A673 (cell line): ENCODE measurements at regions not wholly inside any gene's neighbourhood (a gene's known extent, or its start where the extent isn't known, plus 50 kb on each side); places are given as distances from the start of the nearest gene placed in this dataset.

Experiments used
- BruUV-seq: library from RNA; stranded (reverse); fragments of 400-500 nt; replicated peaks from 2 replicates; lab custom pipeline; 2021; lab: Mats Ljungman, UMichigan
- CTCF ChIA-PET: fragments of 300-600 bp; sonication (Branson Sonifier 250); formaldehyde crosslinking; loops from one replicate; lab custom pipeline; 2022; ENCODE audit warnings: antibody characterized with exemption; lab: Charles Lee
- POLR2A ChIA-PET: fragments of 300-600 bp; sonication (Branson Sonifier 250); formaldehyde crosslinking; loops from one replicate; lab custom pipeline; 2022; ENCODE audit warnings: antibody characterized with exemption; ENCODE audit not compliant: low non-redundant PET; lab: Charles Lee
- DNase-seq: peaks from one replicate; pipeline ENCODE4 v3.0.0-alpha.2; 2015; ENCODE audit warnings: low spot score
- H3K27ac ChIP-seq: fragments of 200-600 bp; sonication (generic); 2 replicates; pipeline ENCODE4 v1.5.1; 2016; ENCODE audit warnings: mixed run types, low read depth, mild to moderate bottlenecking, mixed read lengths, antibody characterized with exemption, low read length; ENCODE audit not compliant: poor library complexity, severe bottlenecking
- H3K27me3 ChIP-seq: fragments of 200-600 bp; sonication (generic); replicated peaks from 2 replicates; pipeline ENCODE4 v1.6.1; 2017; ENCODE audit warnings: mixed run types, low read depth, mild to moderate bottlenecking, mixed read lengths, antibody characterized with exemption, low read length; ENCODE audit not compliant: insufficient read depth, poor library complexity
- H3K36me3 ChIP-seq: fragments of 200-600 bp; sonication (generic); 2 replicates; pipeline ENCODE4 v1.6.1; 2016; ENCODE audit warnings: mixed run types, mild to moderate bottlenecking, mixed read lengths, antibody characterized with exemption, low read length; ENCODE audit not compliant: insufficient read depth, poor library complexity, severe bottlenecking
- H3K4me1 ChIP-seq: fragments of 200-600 bp; sonication (generic); 2 replicates; pipeline ENCODE4 v1.6.1; 2017; ENCODE audit warnings: mixed run types, mild to moderate bottlenecking, mixed read lengths, antibody characterized with exemption, low read length; ENCODE audit not compliant: insufficient read depth, poor library complexity, severe bottlenecking
- H3K4me3 ChIP-seq: fragments of 200-600 bp; sonication (generic); 2 replicates; pipeline ENCODE4 v1.5.1; 2016; ENCODE audit warnings: low read depth, mixed run types, mild to moderate bottlenecking, mixed read lengths, low read length; ENCODE audit not compliant: poor library complexity, severe bottlenecking
- H3K9me3 ChIP-seq: fragments of 200-600 bp; sonication (generic); 2 replicates; pipeline ENCODE4 v1.6.1; 2016; ENCODE audit warnings: mixed run types, low read depth, mild to moderate bottlenecking, mixed read lengths, antibody characterized with exemption, low read length; ENCODE audit not compliant: poor library complexity, severe bottlenecking
- EZH2 ChIP-seq: fragments of 200-600 bp; sonication (generic); IDR thresholded peaks from 2 replicates; pipeline ENCODE4 v1.6.1; 2017; ENCODE audit warnings: borderline replicate concordance, low read depth, mild to moderate bottlenecking, mixed read lengths, antibody characterized with exemption, low read length; ENCODE audit not compliant: poor library complexity, severe bottlenecking
- intact Hi-C: fragments of 100-400 bp; cut with micrococcal nuclease; formaldehyde crosslinking; loops from one replicate; pipeline ENCODE4 v1.10.0; 2022; ENCODE audit not compliant: unreplicated experiment
- TF ChIP-seq, protein P1 (sequence below): fragments of 300-800, 200-600 bp; sonication (generic); conservative IDR thresholded peaks from 2 replicates; pipeline ENCODE4 v1.5.1; 2017; ENCODE audit warnings: low read depth, mild to moderate bottlenecking, antibody characterized with exemption, low read length, moderate library complexity, mixed read lengths

DNA sequence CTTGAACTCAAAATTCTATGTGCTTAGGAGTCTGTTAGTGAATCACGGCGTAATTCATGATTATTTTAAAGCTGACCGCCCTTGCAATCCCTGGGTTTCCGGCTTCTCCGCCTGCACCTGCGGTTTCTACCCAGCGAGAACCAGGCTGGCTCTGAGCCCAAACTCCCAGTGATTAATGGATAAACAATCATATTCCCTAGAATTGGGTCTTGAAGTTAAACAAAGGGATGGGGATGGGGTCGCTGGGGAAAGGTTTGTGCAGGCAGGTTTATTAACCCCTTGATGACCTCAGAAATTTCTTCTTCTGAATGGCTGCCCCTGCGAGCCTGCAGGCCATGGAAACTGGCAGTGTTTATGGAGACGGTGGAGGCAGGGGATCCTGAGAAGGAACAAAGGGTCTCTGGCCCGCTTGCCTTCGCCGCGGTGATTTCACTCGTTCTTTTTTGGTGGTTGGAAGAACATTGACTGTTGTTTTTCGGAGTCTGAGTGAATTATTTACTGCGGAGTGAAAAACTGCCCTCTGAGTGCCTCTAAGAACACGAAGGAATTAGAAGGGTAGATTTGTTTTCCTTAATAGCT, 1000.3 kb downstream of the BRD1 start:
- CTCF ChIA-PET, result no interaction called here
- Histone ChIP-seq H3K27ac (no peak overlapping the region), H3K4me1 (peaks cover 13% of the 10 kb centered on the region), H3K9me3 (no peaks in the 10 kb centered on the region), H3K4me3 (no peak overlapping the region), H3K36me3 (no peaks in the 10 kb centered on the region), H3K27me3 (no peaks in the 10 kb centered on the region)
- intact Hi-C loops, result no loop called here
- no TSS peak for BruUV-seq
- TF ChIP-seq EZH2, result no peak
- TF ChIP-seq, protein P1, sequence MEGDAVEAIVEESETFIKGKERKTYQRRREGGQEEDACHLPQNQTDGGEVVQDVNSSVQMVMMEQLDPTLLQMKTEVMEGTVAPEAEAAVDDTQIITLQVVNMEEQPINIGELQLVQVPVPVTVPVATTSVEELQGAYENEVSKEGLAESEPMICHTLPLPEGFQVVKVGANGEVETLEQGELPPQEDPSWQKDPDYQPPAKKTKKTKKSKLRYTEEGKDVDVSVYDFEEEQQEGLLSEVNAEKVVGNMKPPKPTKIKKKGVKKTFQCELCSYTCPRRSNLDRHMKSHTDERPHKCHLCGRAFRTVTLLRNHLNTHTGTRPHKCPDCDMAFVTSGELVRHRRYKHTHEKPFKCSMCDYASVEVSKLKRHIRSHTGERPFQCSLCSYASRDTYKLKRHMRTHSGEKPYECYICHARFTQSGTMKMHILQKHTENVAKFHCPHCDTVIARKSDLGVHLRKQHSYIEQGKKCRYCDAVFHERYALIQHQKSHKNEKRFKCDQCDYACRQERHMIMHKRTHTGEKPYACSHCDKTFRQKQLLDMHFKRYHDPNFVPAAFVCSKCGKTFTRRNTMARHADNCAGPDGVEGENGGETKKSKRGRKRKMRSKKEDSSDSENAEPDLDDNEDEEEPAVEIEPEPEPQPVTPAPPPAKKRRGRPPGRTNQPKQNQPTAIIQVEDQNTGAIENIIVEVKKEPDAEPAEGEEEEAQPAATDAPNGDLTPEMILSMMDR, result no peak
- POLR2A ChIA-PET, result interaction anchor here (0.6 kb wide), 1 partner anchor 54 kb away, joined by 7 read pairs; no protein-coding TSS in a partner anchor
- peak; percentile 29 for DNase-seq

DNA sequence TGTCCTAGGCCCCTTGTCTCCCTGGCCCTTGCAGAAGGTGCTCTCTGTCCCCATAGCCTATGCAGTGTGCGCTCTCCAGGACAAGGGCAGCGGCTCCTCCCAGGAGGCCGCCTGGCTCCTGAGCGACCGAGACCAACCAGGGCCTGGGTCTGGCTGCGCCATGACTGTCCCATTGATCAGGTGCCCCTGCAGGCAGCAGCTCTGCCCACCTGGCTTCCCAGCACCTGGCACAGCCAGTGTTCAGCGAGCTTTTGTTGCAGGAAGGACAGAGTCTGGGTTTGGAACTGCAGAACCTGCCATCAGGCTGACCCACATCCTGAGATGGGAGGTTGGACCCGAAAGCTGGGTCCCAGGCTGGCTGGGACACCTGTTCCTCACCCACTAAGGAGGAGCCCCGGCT, 1001.1 kb downstream of the BRD1 start:
- peaks cover 13% of the 10 kb centered on the region for H3K4me1 ChIP-seq
- ChIA-PET POLR2A (no interaction called here), CTCF (no interaction called here)
- DNase-seq, result no peak
- no peaks in the 10 kb centered on the region for H3K27me3 ChIP-seq
- no TSS peak for BruUV-seq
- no peak overlapping the region for H3K27ac ChIP-seq
- no peaks in the 10 kb centered on the region for H3K9me3 ChIP-seq
- no peaks in the 10 kb centered on the region for H3K36me3 ChIP-seq
- TF ChIP-seq, protein P1, result no peak
- TF ChIP-seq EZH2, result no peak
- intact Hi-C loops, result no loop called here
- H3K4me3 ChIP-seq, result no peak overlapping the region

DNA sequence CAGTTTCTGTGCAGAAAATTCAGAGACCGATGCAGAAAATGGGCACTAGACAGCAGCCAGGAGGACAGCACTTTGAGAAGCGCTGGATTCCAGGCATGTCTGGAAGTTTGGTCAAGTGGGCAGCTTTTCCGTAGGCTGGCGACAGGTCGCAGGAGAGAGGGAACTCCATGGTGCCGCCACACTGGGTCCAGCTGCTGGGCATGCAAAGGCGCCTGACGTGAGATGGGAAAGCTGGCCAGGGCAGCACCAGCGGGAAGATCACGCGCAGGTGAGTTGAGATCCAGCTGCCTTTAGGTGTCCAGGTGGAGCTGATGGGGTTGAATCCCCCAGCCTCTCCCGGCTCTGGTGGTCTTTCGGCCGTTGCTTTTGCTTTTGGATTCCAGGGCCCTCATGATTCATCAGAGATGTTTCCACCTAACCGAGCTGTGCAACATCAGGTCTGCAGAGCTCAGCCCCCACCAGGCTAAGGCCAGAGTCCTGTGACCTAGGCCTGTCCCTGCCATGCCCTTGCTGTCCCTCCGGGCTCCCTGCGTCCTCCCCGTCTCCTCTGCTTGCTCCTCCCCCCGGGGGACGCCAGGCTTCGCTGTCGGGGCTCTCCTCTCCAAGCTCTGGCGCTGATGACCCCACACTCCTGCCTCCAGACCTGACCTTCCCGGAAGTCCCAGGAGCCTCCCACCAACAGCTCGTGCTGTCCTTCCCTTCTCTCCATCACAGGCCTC, 1001.7 kb downstream of the BRD1 start:
- intact Hi-C loops, result no loop called here
- CTCF ChIA-PET, result no interaction called here
- BruUV-seq, result no TSS peak
- TF ChIP-seq EZH2, result no peak
- TF ChIP-seq, protein P1, result no peak
- peaks cover 13% of the 10 kb centered on the region for H3K4me1 ChIP-seq
- DNase-seq, result no peak
- no peaks in the 10 kb centered on the region for H3K36me3 ChIP-seq
- no peaks in the 10 kb centered on the region for H3K27me3 ChIP-seq
- H3K4me3 ChIP-seq, result no peak overlapping the region
- POLR2A ChIA-PET, result no interaction called here
- H3K27ac ChIP-seq, result no peak overlapping the region
- H3K9me3 ChIP-seq, result no peaks in the 10 kb centered on the region
